ENCODE measurements at regions not wholly inside any gene's neighbourhood (a gene's known extent, or its start where the extent isn't known, plus 50 kb on each side); places are given as distances from the start of the nearest gene placed in this dataset.
"Not testable (repeated sequence)": the region's sequence is repeated elsewhere in the genome, so short reads cannot be mapped to it uniquely, and the experiment has no call there.

- intact Hi-C loops (cut with DNase I): no loop called here
- Histone ChIP-seq H3K27ac (no peak overlapping the region), H3K9me3 (replicated peaks in 1 of 3) (no peaks in the 10 kb centered on the region), H3K36me3 (replicated peaks in 1 of 2) (no peaks in the 10 kb centered on the region), H3K4me1 (replicated peaks in 1 of 2) (no peaks in the 10 kb centered on the region), H3K27me3 (peaks cover 6% of the 10 kb centered on the region), H3K4me3 (no peak overlapping the region)
- DNase-seq: no peak
- WGBS, 4 donors: 60 to 87% (median 75%) methylated on average over 3 of the region's 3 CpGs
- TF ChIP-seq CTCF (IDR thresholded peaks at IDR 0.05) (no peak), POLR2A (IDR thresholded peaks at IDR 0.05) (no peak)
These were observed 161.1 kb downstream of the PHF8 start for GRCh38 chrX:53883196-53883595.

GRCh38 chrX:53882331-53882730, 161.9 kb downstream of the PHF8 start:
- intact Hi-C loops (cut with DNase I): no loop called here
- WGBS, 4 donors: 46 to 60% (median 54%) methylated on average over 6 of the region's 6 CpGs
- DNase-seq: peak in 2 of 7 donors; percentile 11 to 20
- TF ChIP-seq POLR2A (IDR thresholded peaks at IDR 0.05): no peak
- no peak for TF ChIP-seq CTCF (IDR thresholded peaks at IDR 0.05)
- H3K36me3 ChIP-seq (replicated peaks in 1 of 2): no peaks in the 10 kb centered on the region
- no peaks in the 10 kb centered on the region for H3K9me3 ChIP-seq (replicated peaks in 1 of 3)
- peaks cover 6% of the 10 kb centered on the region for H3K27me3 ChIP-seq
- no peak overlapping the region for H3K4me3 ChIP-seq
- no peak overlapping the region for H3K27ac ChIP-seq
- H3K4me1 ChIP-seq (replicated peaks in 1 of 2): no peaks in the 10 kb centered on the region

GRCh38 chrX:53880786-53881185, 163.5 kb downstream of the PHF8 start:
- H3K9me3 ChIP-seq (replicated peaks in 1 of 3); H3K27me3 ChIP-seq; H3K4me1 ChIP-seq (replicated peaks in 1 of 2); DNase-seq; H3K36me3 ChIP-seq (replicated peaks in 1 of 2); H3K4me3 ChIP-seq; H3K27ac ChIP-seq; intact Hi-C loops (cut with DNase I): not testable (repeated sequence)
- 48 to 69% (median 53%) methylated on average over 2 of the region's 2 CpGs for WGBS, 4 donors

GRCh38 chrX:53859890-53860289, 173.4 kb upstream of the HUWE1 start:
- no peak for DNase-seq
- Histone ChIP-seq H3K4me1 (replicated peaks in 1 of 2) (no peaks in the 10 kb centered on the region), H3K9me3 (replicated peaks in 1 of 3) (no peaks in the 10 kb centered on the region), H3K27me3 (peaks cover 12% of the 10 kb centered on the region), H3K27ac (no peak overlapping the region), H3K36me3 (replicated peaks in 1 of 2) (no peaks in the 10 kb centered on the region), H3K4me3 (no peak overlapping the region)
- WGBS, 4 donors: 74 to 91% (median 85%) methylated on average over 3 to 4 of the region's 4 CpGs
- TF ChIP-seq CTCF (IDR thresholded peaks at IDR 0.05) (no peak), POLR2A (IDR thresholded peaks at IDR 0.05) (no peak)
- intact Hi-C loops (cut with DNase I): no loop called here
